ENCODE measurements at regions not wholly inside any gene's neighbourhood (a gene's known extent, or its start where the extent isn't known, plus 50 kb on each side); places are given as distances from the start of the nearest gene placed in this dataset.

GRCh38 chr5:40098313-40098712 lies 581.4 kb upstream of the PTGER4 start:
- FAIRE-seq (no peak), DNase-seq (peak in 2 of 5 donors; percentile 4 to 22)
- Histone ChIP-seq H3K36me3 (ENCODE audit: control insufficient read depth in 2 of 3, insufficient read depth in 3 of 3, low read length in 3 of 3) (no peaks in the 10 kb centered on the region), H3K27ac (ENCODE audit: low read depth in 2 of 2, low read length in 2 of 2) (no peak overlapping the region), H3K9ac (ENCODE audit: low read length in 3 of 3) (no peak overlapping the region), H3K27me3 (ENCODE audit: control insufficient read depth, insufficient read depth, low read length) (no peaks in the 10 kb centered on the region), H3K9me3 (ENCODE audit: control insufficient read depth in 2 of 3, insufficient read depth in 1 of 3, low read length in 3 of 3) (no peaks in the 10 kb centered on the region), H3K4me3 (ENCODE audit: low read length in 3 of 3) (no peak overlapping the region), H3K4me1 (ENCODE audit: control insufficient read depth in 2 of 3, insufficient read depth in 2 of 3, low read depth in 1 of 3, low read length in 3 of 3) (no peaks in the 10 kb centered on the region)
- TF ChIP-seq CTCF (IDR thresholded peaks at IDR 0.05; ENCODE audit: borderline replicate concordance, extremely low read depth, insufficient read depth) = no peak
- intact Hi-C loops (cut with DNase I) = no loop called here

GRCh38 chr5:40093550-40093949 lies 586.2 kb upstream of the PTGER4 start:
- H3K27me3 ChIP-seq (ENCODE audit: control insufficient read depth, insufficient read depth, low read length) = no peaks in the 10 kb centered on the region
- FAIRE-seq = no peak
- no peaks in the 10 kb centered on the region for H3K36me3 ChIP-seq (ENCODE audit: control insufficient read depth in 2 of 3, insufficient read depth in 3 of 3, low read length in 3 of 3)
- no peak for DNase-seq
- H3K9me3 ChIP-seq (ENCODE audit: control insufficient read depth in 2 of 3, insufficient read depth in 1 of 3, low read length in 3 of 3) = peaks cover 0 to 3% (median 0%) of the 10 kb centered on the region in 3 donors
- no peak overlapping the region for H3K27ac ChIP-seq (ENCODE audit: low read depth in 2 of 2, low read length in 2 of 2)
- no peaks in the 10 kb centered on the region for H3K4me1 ChIP-seq (ENCODE audit: control insufficient read depth in 2 of 3, insufficient read depth in 2 of 3, low read depth in 1 of 3, low read length in 3 of 3)
- H3K4me3 ChIP-seq (ENCODE audit: low read length in 3 of 3) = no peak overlapping the region
- H3K9ac ChIP-seq (ENCODE audit: low read length in 3 of 3) = no peak overlapping the region
- intact Hi-C loops (cut with DNase I) = no loop called here
- no peak for TF ChIP-seq CTCF (IDR thresholded peaks at IDR 0.05; ENCODE audit: borderline replicate concordance, extremely low read depth, insufficient read depth)

GRCh38 chr5:40089269-40089668 lies 590.4 kb upstream of the PTGER4 start:
- Histone ChIP-seq H3K4me3 (ENCODE audit: low read length in 3 of 3) (no peak overlapping the region), H3K27me3 (ENCODE audit: control insufficient read depth, insufficient read depth, low read length) (no peaks in the 10 kb centered on the region), H3K36me3 (ENCODE audit: control insufficient read depth in 2 of 3, insufficient read depth in 3 of 3, low read length in 3 of 3) (no peaks in the 10 kb centered on the region), H3K9ac (ENCODE audit: low read length in 3 of 3) (no peak overlapping the region), H3K9me3 (ENCODE audit: control insufficient read depth in 2 of 3, insufficient read depth in 1 of 3, low read length in 3 of 3) (peaks cover 0 to 8% (median 0%) of the 10 kb centered on the region in 3 donors), H3K27ac (ENCODE audit: low read depth in 2 of 2, low read length in 2 of 2) (no peak overlapping the region), H3K4me1 (ENCODE audit: control insufficient read depth in 2 of 3, insufficient read depth in 2 of 3, low read depth in 1 of 3, low read length in 3 of 3) (no peaks in the 10 kb centered on the region)
- DNase-seq = no peak
- no peak for FAIRE-seq
- intact Hi-C loops (cut with DNase I) = no loop called here
- no peak for TF ChIP-seq CTCF (IDR thresholded peaks at IDR 0.05; ENCODE audit: borderline replicate concordance, extremely low read depth, insufficient read depth)

- intact Hi-C loops (cut with DNase I) = no loop called here
- FAIRE-seq (no peak), DNase-seq (no peak)
- no peak for TF ChIP-seq CTCF (IDR thresholded peaks at IDR 0.05; ENCODE audit: borderline replicate concordance, extremely low read depth, insufficient read depth)
- no peaks in the 10 kb centered on the region for H3K27me3 ChIP-seq (ENCODE audit: control insufficient read depth, insufficient read depth, low read length)
- H3K4me1 ChIP-seq (ENCODE audit: control insufficient read depth in 2 of 3, insufficient read depth in 2 of 3, low read depth in 1 of 3, low read length in 3 of 3) = no peaks in the 10 kb centered on the region
- no peaks in the 10 kb centered on the region for H3K36me3 ChIP-seq (ENCODE audit: control insufficient read depth in 2 of 3, insufficient read depth in 3 of 3, low read length in 3 of 3)
- no peak overlapping the region for H3K27ac ChIP-seq (ENCODE audit: low read depth in 2 of 2, low read length in 2 of 2)
- no peak overlapping the region for H3K4me3 ChIP-seq (ENCODE audit: low read length in 3 of 3)
- H3K9ac ChIP-seq (ENCODE audit: low read length in 3 of 3) = no peak overlapping the region
- H3K9me3 ChIP-seq (ENCODE audit: control insufficient read depth in 2 of 3, insufficient read depth in 1 of 3, low read length in 3 of 3) = peaks cover 0 to 5% (median 0%) of the 10 kb centered on the region in 3 donors
These were observed 595.1 kb upstream of the PTGER4 start for GRCh38 chr5:40084614-40085013.
